Ascending aorta (tissue), 2 donors: ENCODE measurements at regions not wholly inside any gene's neighbourhood (a gene's known extent, or its start where the extent isn't known, plus 50 kb on each side); places are given as distances from the start of the nearest gene placed in this dataset.

Source experiments
- DNase-seq, 2 donors: peaks; one replicate each; pipeline ENCODE4 v3.0.0-alpha.2; 2019; ENCODE audit warnings: low spot score in 2 of 2
- H3K27ac ChIP-seq, 2 donors: fragments of 200-600 bp; sonication (generic); one replicate each; pipeline ENCODE4 v1.5.1; 2016 to 2017; ENCODE audit warnings: mild to moderate bottlenecking in 1 of 2
- H3K27me3 ChIP-seq: fragments of 200-600 bp; sonication (generic); one replicate; pipeline ENCODE4 v1.5.1; 2017
- H3K36me3 ChIP-seq, 2 donors: fragments of 200-600 bp; sonication (generic); one replicate each; pipeline ENCODE4 v1.5.1; 2016
- H3K4me1 ChIP-seq, 2 donors: fragments of 200-600 bp; sonication (generic); one replicate each; pipeline ENCODE4 v1.5.1; 2016 to 2017; ENCODE audit warnings: mild to moderate bottlenecking in 1 of 2
- H3K4me3 ChIP-seq, 2 donors: fragments of 200-600 bp; sonication (generic); one replicate each; pipeline ENCODE4 v1.5.1; 2016 to 2017; ENCODE audit warnings: mild to moderate bottlenecking in 1 of 2
- H3K9me3 ChIP-seq, 2 donors: fragments of 200-600 bp; sonication (generic); one replicate each; pipeline ENCODE4 v1.5.1; 2016
- CTCF ChIP-seq, 3 experiments: fragments of 200-600 bp in 2 of 3; fragments of 450-650 bp in 1 of 3; sonication (generic) in 2 of 3; IDR thresholded peaks; one replicate each; pipeline ENCODE4 v1.5.1; 2016 to 2019; ENCODE audit warnings: antibody characterized with exemption in 3 of 3, mild to moderate bottlenecking in 1 of 3, moderate library complexity in 1 of 3
- intact Hi-C: fragments of 100-400 bp; cut with DNase I; formaldehyde crosslinking; loops from one replicate; pipeline ENCODE4 v1.15.1; 2023

GRCh38 chr2:3944071-3944470 lies 240.7 kb downstream of the DCDC2C start:
- no peak for TF ChIP-seq CTCF (IDR thresholded peaks at IDR 0.05)
- no peak for DNase-seq
- Histone ChIP-seq H3K27me3 (no peaks in the 10 kb centered on the region), H3K4me3 (no peak overlapping the region), H3K27ac (no peak overlapping the region), H3K36me3 (no peaks in the 10 kb centered on the region), H3K9me3 (no peaks in the 10 kb centered on the region), H3K4me1 (no peaks in the 10 kb centered on the region)
- intact Hi-C loops = no loop called here

GRCh38 chr2:3944841-3945240 lies 241.5 kb downstream of the DCDC2C start:
- no peak for TF ChIP-seq CTCF (IDR thresholded peaks at IDR 0.05)
- intact Hi-C loops = no loop called here
- Histone ChIP-seq H3K4me1 (no peaks in the 10 kb centered on the region), H3K36me3 (no peaks in the 10 kb centered on the region), H3K27me3 (no peaks in the 10 kb centered on the region), H3K27ac (no peak overlapping the region), H3K9me3 (no peaks in the 10 kb centered on the region), H3K4me3 (no peak overlapping the region)
- DNase-seq = no peak

GRCh38 chr2:3948191-3948590 lies 244.8 kb downstream of the DCDC2C start:
- no peak for DNase-seq
- TF ChIP-seq CTCF (IDR thresholded peaks at IDR 0.05) = no peak
- Histone ChIP-seq H3K27ac (no peak overlapping the region), H3K36me3 (no peaks in the 10 kb centered on the region), H3K27me3 (no peaks in the 10 kb centered on the region), H3K9me3 (peaks cover 0 to 4% of the 10 kb centered on the region in 2 donors), H3K4me1 (no peaks in the 10 kb centered on the region), H3K4me3 (no peak overlapping the region)
- intact Hi-C loops = no loop called here

GRCh38 chr2:3951131-3951954 lies 248.0 kb downstream of the DCDC2C start:
- H3K9me3 ChIP-seq = peaks cover 0 to 4% of the 10 kb centered on the region in 2 donors
- no peak overlapping the region for H3K27ac ChIP-seq
- no peak overlapping the region for H3K4me3 ChIP-seq
- no peaks in the 10 kb centered on the region for H3K4me1 ChIP-seq
- no peak for DNase-seq
- intact Hi-C loops = no loop called here
- no peaks in the 10 kb centered on the region for H3K36me3 ChIP-seq
- no peaks in the 10 kb centered on the region for H3K27me3 ChIP-seq
- TF ChIP-seq CTCF (IDR thresholded peaks at IDR 0.05) = no peak

GRCh38 chr2:3952866-3953516 lies 249.6 kb downstream of the DCDC2C start:
- no peak for TF ChIP-seq CTCF (IDR thresholded peaks at IDR 0.05)
- Histone ChIP-seq H3K4me3 (no peak overlapping the region), H3K27ac (no peak overlapping the region), H3K27me3 (no peaks in the 10 kb centered on the region), H3K9me3 (peaks cover 0 to 4% of the 10 kb centered on the region in 2 donors), H3K36me3 (no peaks in the 10 kb centered on the region), H3K4me1 (no peaks in the 10 kb centered on the region)
- no peak for DNase-seq
- intact Hi-C loops = no loop called here
